Tibial nerve (tissue), 4 donors: ENCODE measurements at regions not wholly inside any gene's neighbourhood (a gene's known extent, or its start where the extent isn't known, plus 50 kb on each side); places are given as distances from the start of the nearest gene placed in this dataset.
A peak's percentile ranks its signal among the peaks of the same experiment; 100 is the strongest.

Experiments used
- DNase-seq, 2 donors: peaks; one replicate each; pipeline ENCODE4 v3.0.0-alpha.2; 2019; ENCODE audit warnings: low spot score in 2 of 2
- H3K27ac ChIP-seq, 4 donors: fragments of 200-600 bp; sonication (generic) in 3 of 4; one replicate each; pipeline ENCODE4 v1.5.1; 2017 to 2019; ENCODE audit warnings: mild to moderate bottlenecking in 1 of 4
- H3K27me3 ChIP-seq, 2 donors: fragments of 200-600 bp; sonication (generic) in 1 of 2; one replicate each; pipeline versions ENCODE4 v1.5.1 to v1.6.0; 2017 to 2019
- H3K36me3 ChIP-seq, 3 donors: fragments of 200-600 bp; sonication (generic); one replicate each; pipeline ENCODE4 v1.5.1; 2018 to 2019
- H3K4me1 ChIP-seq, 4 donors: fragments of 200-600 bp; sonication (generic) in 3 of 4; one replicate each; pipeline ENCODE4 v1.5.1; 2017 to 2019
- H3K4me3 ChIP-seq, 4 donors: fragments of 200-600 bp; sonication (generic) in 3 of 4; one replicate each; pipeline ENCODE4 v1.5.1; 2017 to 2019; ENCODE audit warnings: mild to moderate bottlenecking in 1 of 4, moderate library complexity in 1 of 4
- H3K9me3 ChIP-seq, 4 donors: fragments of 200-600 bp; sonication (generic) in 3 of 4; one replicate each; pipeline ENCODE4 v1.5.1; 2017 to 2019
- EP300 ChIP-seq, 2 donors: sonication (generic); formaldehyde crosslinking; IDR thresholded peaks; one replicate each; pipeline ENCODE4 v1.6.1; 2017; ENCODE audit warnings: antibody characterized with exemption in 2 of 2, mild to moderate bottlenecking in 1 of 2
- POLR2A ChIP-seq, 2 donors: fragments of 450-650 bp; IDR thresholded peaks; one replicate each; pipeline ENCODE4 v1.6.1; 2017; ENCODE audit warnings: antibody characterized with exemption in 2 of 2, mild to moderate bottlenecking in 2 of 2, moderate library complexity in 2 of 2
- WGBS, 2 donors: methylation state at CpG; one replicate each; pipeline ENCODE4 v1.1.5; 2018; 5-methylcytosine and 5-hydroxymethylcytosine counted together
- TF ChIP-seq, protein P1 (sequence below), 5 experiments: fragments of 200-600 bp in 3 of 5; fragments of 450-650 bp in 2 of 5; sonication (generic) in 3 of 5; IDR thresholded peaks; one replicate each; pipeline ENCODE4 v1.5.1; 2016 to 2019; ENCODE audit warnings: antibody characterized with exemption in 5 of 5, mild to moderate bottlenecking in 3 of 5, moderate library complexity in 2 of 5

DNA sequence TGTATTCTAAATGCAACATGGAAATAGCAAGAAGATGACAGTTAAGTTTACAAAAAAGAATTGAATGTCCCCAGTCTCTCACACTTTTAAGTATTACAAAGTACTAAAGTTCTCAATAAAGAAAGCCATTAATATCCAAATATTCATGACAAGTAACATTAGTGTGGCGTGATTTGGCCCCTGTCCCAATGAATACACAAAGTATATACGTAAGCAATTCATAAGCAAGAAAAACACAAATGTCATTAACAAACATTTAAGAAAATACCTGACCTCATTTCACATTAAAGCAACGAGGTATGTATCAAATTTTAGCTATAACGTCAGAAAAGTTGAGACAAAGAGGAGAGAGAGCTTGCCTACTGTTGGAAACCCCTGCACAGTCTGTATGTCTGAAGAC, 241.9 kb upstream of the IRS2 start:
- DNase-seq: no peak
- H3K4me1 ChIP-seq: peaks cover 0 to 9% (median 0%) of the 10 kb centered on the region in 4 donors
- no peaks in the 10 kb centered on the region for H3K27me3 ChIP-seq
- no peak overlapping the region for H3K4me3 ChIP-seq
- no peaks in the 10 kb centered on the region for H3K9me3 ChIP-seq
- 43 to 48% methylated on average over 4 of the region's 4 CpGs for WGBS, 2 donors
- TF ChIP-seq POLR2A (IDR thresholded peaks at IDR 0.05): no peak
- TF ChIP-seq, protein P1, sequence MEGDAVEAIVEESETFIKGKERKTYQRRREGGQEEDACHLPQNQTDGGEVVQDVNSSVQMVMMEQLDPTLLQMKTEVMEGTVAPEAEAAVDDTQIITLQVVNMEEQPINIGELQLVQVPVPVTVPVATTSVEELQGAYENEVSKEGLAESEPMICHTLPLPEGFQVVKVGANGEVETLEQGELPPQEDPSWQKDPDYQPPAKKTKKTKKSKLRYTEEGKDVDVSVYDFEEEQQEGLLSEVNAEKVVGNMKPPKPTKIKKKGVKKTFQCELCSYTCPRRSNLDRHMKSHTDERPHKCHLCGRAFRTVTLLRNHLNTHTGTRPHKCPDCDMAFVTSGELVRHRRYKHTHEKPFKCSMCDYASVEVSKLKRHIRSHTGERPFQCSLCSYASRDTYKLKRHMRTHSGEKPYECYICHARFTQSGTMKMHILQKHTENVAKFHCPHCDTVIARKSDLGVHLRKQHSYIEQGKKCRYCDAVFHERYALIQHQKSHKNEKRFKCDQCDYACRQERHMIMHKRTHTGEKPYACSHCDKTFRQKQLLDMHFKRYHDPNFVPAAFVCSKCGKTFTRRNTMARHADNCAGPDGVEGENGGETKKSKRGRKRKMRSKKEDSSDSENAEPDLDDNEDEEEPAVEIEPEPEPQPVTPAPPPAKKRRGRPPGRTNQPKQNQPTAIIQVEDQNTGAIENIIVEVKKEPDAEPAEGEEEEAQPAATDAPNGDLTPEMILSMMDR (IDR thresholded peaks at IDR 0.05): no peak
- no peak for TF ChIP-seq EP300 (IDR thresholded peaks at IDR 0.05)
- H3K27ac ChIP-seq: no peak overlapping the region
- H3K36me3 ChIP-seq: no peaks in the 10 kb centered on the region

GRCh38 chr13:110027470-110028240, 241.3 kb upstream of the IRS2 start:
- no peak for TF ChIP-seq POLR2A (IDR thresholded peaks at IDR 0.05)
- TF ChIP-seq, protein P1 (IDR thresholded peaks at IDR 0.05): no peak
- no peak for TF ChIP-seq EP300 (IDR thresholded peaks at IDR 0.05)
- H3K36me3 ChIP-seq: no peaks in the 10 kb centered on the region
- no peaks in the 10 kb centered on the region for H3K27me3 ChIP-seq
- peaks cover 0 to 15% (median under 1%) of the 10 kb centered on the region in 4 donors for H3K4me1 ChIP-seq
- H3K4me3 ChIP-seq: no peak overlapping the region
- 62 to 67% methylated on average over 8 of the region's 8 CpGs for WGBS, 2 donors
- peak overlapping the region in 1 of 4 donors; percentile 40 for H3K27ac ChIP-seq
- no peaks in the 10 kb centered on the region for H3K9me3 ChIP-seq
- no peak for DNase-seq

- H3K4me3 ChIP-seq: no peak overlapping the region
- 0% methylated on average over 1 of the region's 1 CpG for WGBS, 2 donors
- peak overlapping the region; percentile 57 to 98 (median 78) for H3K27ac ChIP-seq
These were observed 238.2 kb upstream of the IRS2 start for GRCh38 chr13:110024645-110024980.

GRCh38 chr13:110023729-110024644, 237.6 kb upstream of the IRS2 start:
- Histone ChIP-seq H3K27ac (peak overlapping the region; percentile 57 to 98 (median 80)), H3K9me3 (no peaks in the 10 kb centered on the region), H3K36me3 (no peaks in the 10 kb centered on the region), H3K27me3 (no peaks in the 10 kb centered on the region), H3K4me3 (no peak overlapping the region), H3K4me1 (peaks cover 0 to 19% (median 1%) of the 10 kb centered on the region in 4 donors)
- WGBS, 2 donors: 31 to 37% methylated on average over 14 of the region's 14 CpGs
- DNase-seq: no peak
- TF ChIP-seq POLR2A (IDR thresholded peaks at IDR 0.05) (peak in 1 of 2 donors; percentile 19), EP300 (IDR thresholded peaks at IDR 0.05) (peak; percentile 32 to 72)
- TF ChIP-seq, protein P1 (IDR thresholded peaks at IDR 0.05): no peak

More at GRCh38 chr13:110024645-110024980, 238.2 kb upstream of the IRS2 start:
- Histone ChIP-seq H3K9me3 (no peaks in the 10 kb centered on the region), H3K4me1 (peaks cover 0 to 19% (median 1%) of the 10 kb centered on the region in 4 donors), H3K27me3 (no peaks in the 10 kb centered on the region), H3K36me3 (no peaks in the 10 kb centered on the region)
- TF ChIP-seq EP300 (IDR thresholded peaks at IDR 0.05): no peak
- TF ChIP-seq, protein P1 (IDR thresholded peaks at IDR 0.05): no peak
- TF ChIP-seq POLR2A (IDR thresholded peaks at IDR 0.05): no peak
- no peak for DNase-seq
